SK-N-SH (cell line): ENCODE measurements at regions not wholly inside any gene's neighbourhood (a gene's known extent, or its start where the extent isn't known, plus 50 kb on each side); places are given as distances from the start of the nearest gene placed in this dataset.

Source experiments
- CTCF ChIA-PET: fragments of 300-600, 350-600 bp; formaldehyde crosslinking; extraction: SDS; loops from one replicate; lab custom pipeline; 2021; lab: Yijun Ruan, JAX
- POLR2A ChIA-PET: fragments of 350-600 bp; sonication (Branson Sonifier 250); formaldehyde crosslinking; extraction: SDS; loops from one replicate; lab custom pipeline; 2020; ENCODE audit warnings: antibody characterized with exemption, inconsistent platforms; lab: Yijun Ruan, JAX
- DNase-seq: peaks from one replicate; pipeline ENCODE4 v3.0.0; 2012
- H2AFZ ChIP-seq: fragments of 200-600 bp; sonication (generic); 2 replicates; pipeline ENCODE4 v1.8.1; 2016; ENCODE audit warnings: antibody characterized with exemption, mild to moderate bottlenecking, low read depth
- H3F3A ChIP-seq: fragments of 200-600 bp; sonication (generic); replicated peaks from 2 replicates; pipeline ENCODE3; 2016; ENCODE audit warnings: antibody characterized with exemption, mild to moderate bottlenecking; ENCODE audit not compliant: insufficient read depth
- H3K27ac ChIP-seq, 2 experiments: fragments of 200-500 bp in 1 of 2; fragments of 200-600 bp in 1 of 2; sonication (Bioruptor generic) in 1 of 2; sonication (generic), shearing (Covaris generic) in 1 of 2; 2 replicates each; pipeline versions ENCODE4 v1.5.1 to v1.6.1; 2014 to 2016; ENCODE audit warnings: low read depth in 2 of 2, inconsistent platforms in 1 of 2, low read length in 1 of 2, mild to moderate bottlenecking in 1 of 2, mixed read lengths in 1 of 2
- H3K27me3 ChIP-seq: fragments of 200-600 bp; sonication (generic), shearing (Covaris generic); 2 replicates; pipeline ENCODE4 v1.6.1; 2016; ENCODE audit warnings: mixed run types; ENCODE audit not compliant: insufficient read depth
- H3K36me3 ChIP-seq, 2 experiments: fragments of 200-500 bp in 1 of 2; fragments of 200-600 bp in 1 of 2; sonication (Bioruptor generic) in 1 of 2; sonication (generic) in 1 of 2; replicated peaks in 1 of 2; 2 replicates each; pipeline versions ENCODE3 to v1.5.1; 2014 to 2016; ENCODE audit warnings: low read length in 1 of 2, mild to moderate bottlenecking in 1 of 2; ENCODE audit not compliant: insufficient read depth in 2 of 2, control insufficient read depth in 1 of 2
- H3K4me1 ChIP-seq, 2 experiments: fragments of 200-500 bp in 1 of 2; fragments of 200-600 bp in 1 of 2; sonication (Bioruptor generic) in 1 of 2; sonication (generic), shearing (Covaris generic) in 1 of 2; 2 replicates each; pipeline versions ENCODE4 v1.5.1 to v1.6.1; 2014 to 2016; ENCODE audit warnings: low read depth in 1 of 2, low read length in 1 of 2, mixed run types in 1 of 2; ENCODE audit not compliant: insufficient read depth in 2 of 2, control insufficient read depth in 1 of 2
- H3K4me2 ChIP-seq: fragments of 200-600 bp; sonication (generic), shearing (Covaris generic); 2 replicates; pipeline ENCODE4 v1.6.1; 2017; ENCODE audit warnings: mixed run types
- H3K4me3 ChIP-seq, 2 experiments: fragments of 200-500 bp in 1 of 2; fragments of 200-600 bp in 1 of 2; sonication (Bioruptor generic) in 1 of 2; sonication (generic), shearing (Covaris generic) in 1 of 2; 2 replicates each; pipeline versions ENCODE4 v1.5.1 to v1.8.1; 2014 to 2016; ENCODE audit warnings: low read depth in 2 of 2, inconsistent platforms in 1 of 2, low read length in 1 of 2, mild to moderate bottlenecking in 1 of 2, mixed read lengths in 1 of 2, moderate library complexity in 1 of 2
- H3K79me2 ChIP-seq: fragments of 200-600 bp; sonication (generic); 2 replicates; pipeline ENCODE4 v1.8.1; 2017; ENCODE audit warnings: mild to moderate bottlenecking; ENCODE audit not compliant: insufficient read depth
- H3K9ac ChIP-seq: fragments of 200-600 bp; sonication (generic); 2 replicates; pipeline ENCODE4 v1.6.1; 2017; ENCODE audit warnings: mixed run types
- H3K9me2 ChIP-seq: fragments of 200-600 bp; sonication (generic); 2 replicates; pipeline ENCODE4 v1.6.1; 2017; ENCODE audit warnings: mixed run types
- H3K9me3 ChIP-seq: fragments of 200-600 bp; sonication (generic); 2 replicates; pipeline ENCODE4 v1.6.1; 2017; ENCODE audit warnings: mixed run types, mild to moderate bottlenecking, moderate library complexity
- H4K20me1 ChIP-seq: fragments of 200-600 bp; sonication (generic); 2 replicates; pipeline ENCODE4 v1.6.1; 2017; ENCODE audit warnings: mild to moderate bottlenecking, mixed run types; ENCODE audit not compliant: insufficient read depth
- ELF1 ChIP-seq: IDR thresholded peaks from 2 replicates; pipeline ENCODE4 v1.4.0; 2012
- FOXM1 ChIP-seq: IDR thresholded peaks from 2 replicates; pipeline ENCODE4 v1.4.0; 2012; ENCODE audit warnings: low read depth, mild to moderate bottlenecking
- GABPA ChIP-seq: IDR thresholded peaks from 2 replicates; pipeline ENCODE4 v1.4.0; 2012; ENCODE audit warnings: low read depth, mild to moderate bottlenecking
- MAX ChIP-seq: IDR thresholded peaks from 2 replicates; pipeline ENCODE4 v1.4.0; 2012; ENCODE audit warnings: low read depth
- NRF1 ChIP-seq: IDR thresholded peaks from 2 replicates; pipeline ENCODE4 v1.6.1; 2012; ENCODE audit warnings: low read depth, mild to moderate bottlenecking, low read length
- RXRA ChIP-seq: IDR thresholded peaks from 2 replicates; pipeline ENCODE4 v1.4.0; 2012; ENCODE audit warnings: low read depth, mild to moderate bottlenecking, borderline replicate concordance
- SIN3A ChIP-seq: IDR thresholded peaks from 2 replicates; pipeline ENCODE4 v1.6.1; 2012; ENCODE audit warnings: low read depth, mild to moderate bottlenecking, low read length, moderate library complexity, borderline replicate concordance
- SMC3 ChIP-seq: IDR thresholded peaks from 2 replicates; pipeline ENCODE4 v1.6.1; 2012; ENCODE audit warnings: low read depth, low read length, improper control_type of control experiment
- TAF1 ChIP-seq: IDR thresholded peaks from 2 replicates; pipeline ENCODE4 v1.6.1; 2012; ENCODE audit warnings: low read depth, mild to moderate bottlenecking, low read length, moderate library complexity, borderline replicate concordance
- YY1 ChIP-seq: IDR thresholded peaks from 2 replicates; pipeline ENCODE4 v1.4.0; 2012; ENCODE audit warnings: low read depth, mild to moderate bottlenecking
- WGBS: methylation state at CpG from one replicate; pipeline ENCODE4 v1.1.6; 2017; ENCODE audit warnings: low lambda C conversion rate; 5-methylcytosine and 5-hydroxymethylcytosine counted together
- TF ChIP-seq, protein P1 (sequence below): fragments of 150-350 bp; IDR thresholded peaks from 2 replicates; pipeline ENCODE4 v1.6.1; 2016; ENCODE audit warnings: mild to moderate bottlenecking, low read depth, low read length
- TF ChIP-seq, protein P2 (sequence below): IDR thresholded peaks from 2 replicates; pipeline ENCODE4 v1.4.0; 2012; ENCODE audit warnings: low read depth, borderline replicate concordance

- Histone ChIP-seq H3K27me3 (no peaks in the 10 kb centered on the region), H3K9me2 (no peaks in the 10 kb centered on the region), H3F3A (no peaks in the 10 kb centered on the region), H3K36me3 (no peaks in the 10 kb centered on the region), H3K27ac (no peak overlapping the region), H3K4me1 (no peaks in the 10 kb centered on the region; a peak in 1 of 4 replicates), H3K9ac (no peak overlapping the region), H3K4me3 (no peak overlapping the region), H3K9me3 (no peaks in the 10 kb centered on the region), H3K79me2 (no peaks in the 10 kb centered on the region), H3K4me2 (no peak overlapping the region), H2AFZ (no peak overlapping the region), H4K20me1 (no peaks in the 10 kb centered on the region)
- TF ChIP-seq FOXM1 (no peak), NRF1 (no peak), SIN3A (no peak), YY1 (no peak)
- ChIA-PET POLR2A (no interaction called here), CTCF (no interaction called here)
- 77% methylated on average over 7 of the region's 8 CpGs for WGBS
- DNase-seq, result no peak
These were observed 58.7 kb upstream of the ADORA2B start for GRCh38 chr17:15886221-15886620.

GRCh38 chr17:15886804-15887203 is 58.1 kb upstream of the ADORA2B start:
- Histone ChIP-seq H3K9me3 (no peaks in the 10 kb centered on the region), H3K9ac (no peak overlapping the region), H3K27me3 (no peaks in the 10 kb centered on the region), H3K9me2 (no peaks in the 10 kb centered on the region), H4K20me1 (no peaks in the 10 kb centered on the region), H3K4me1 (no peaks in the 10 kb centered on the region; a peak in 1 of 4 replicates), H3K36me3 (no peaks in the 10 kb centered on the region)
- WGBS, result 100% methylated on average over 2 of the region's 7 CpGs
- TF ChIP-seq RXRA (no peak), ELF1 (no peak), SMC3 (no peak)
- TF ChIP-seq, all 33 proteins: peak for 0
- no peaks in the 10 kb centered on the region for H3F3A ChIP-seq
- H3K4me2 ChIP-seq, result no peak overlapping the region
- no peak overlapping the region for H2AFZ ChIP-seq
- POLR2A ChIA-PET, result no interaction called here
- no peak for DNase-seq
- H3K4me3 ChIP-seq, result no peak overlapping the region
- H3K79me2 ChIP-seq, result no peaks in the 10 kb centered on the region
- CTCF ChIA-PET, result no interaction called here
- no peak overlapping the region for H3K27ac ChIP-seq

- H3K27me3 ChIP-seq, result no peaks in the 10 kb centered on the region
- H3K9me2 ChIP-seq, result no peaks in the 10 kb centered on the region
- H2AFZ ChIP-seq, result no peak overlapping the region
- ChIA-PET POLR2A (no interaction called here), CTCF (no interaction called here)
- no peaks in the 10 kb centered on the region; a peak in 1 of 4 replicates for H3K4me1 ChIP-seq
- H3K9me3 ChIP-seq, result no peaks in the 10 kb centered on the region
- no peaks in the 10 kb centered on the region for H4K20me1 ChIP-seq
- no peaks in the 10 kb centered on the region for H3K36me3 ChIP-seq
- H3K4me3 ChIP-seq, result no peak overlapping the region
- TF ChIP-seq MAX (no peak), TAF1 (no peak), NRF1 (no peak), YY1 (no peak), GABPA (no peak)
- TF ChIP-seq, protein P1, sequence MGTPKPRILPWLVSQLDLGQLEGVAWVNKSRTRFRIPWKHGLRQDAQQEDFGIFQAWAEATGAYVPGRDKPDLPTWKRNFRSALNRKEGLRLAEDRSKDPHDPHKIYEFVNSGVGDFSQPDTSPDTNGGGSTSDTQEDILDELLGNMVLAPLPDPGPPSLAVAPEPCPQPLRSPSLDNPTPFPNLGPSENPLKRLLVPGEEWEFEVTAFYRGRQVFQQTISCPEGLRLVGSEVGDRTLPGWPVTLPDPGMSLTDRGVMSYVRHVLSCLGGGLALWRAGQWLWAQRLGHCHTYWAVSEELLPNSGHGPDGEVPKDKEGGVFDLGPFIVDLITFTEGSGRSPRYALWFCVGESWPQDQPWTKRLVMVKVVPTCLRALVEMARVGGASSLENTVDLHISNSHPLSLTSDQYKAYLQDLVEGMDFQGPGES, result no peak
- TF ChIP-seq, protein P2, sequence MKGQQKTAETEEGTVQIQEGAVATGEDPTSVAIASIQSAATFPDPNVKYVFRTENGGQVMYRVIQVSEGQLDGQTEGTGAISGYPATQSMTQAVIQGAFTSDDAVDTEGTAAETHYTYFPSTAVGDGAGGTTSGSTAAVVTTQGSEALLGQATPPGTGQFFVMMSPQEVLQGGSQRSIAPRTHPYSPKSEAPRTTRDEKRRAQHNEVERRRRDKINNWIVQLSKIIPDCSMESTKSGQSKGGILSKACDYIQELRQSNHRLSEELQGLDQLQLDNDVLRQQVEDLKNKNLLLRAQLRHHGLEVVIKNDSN, result no peak
- no peaks in the 10 kb centered on the region for H3K79me2 ChIP-seq
- WGBS, result 94% methylated on average over 2 of the region's 2 CpGs
- DNase-seq, result no peak
- no peak overlapping the region for H3K27ac ChIP-seq
- no peak overlapping the region for H3K9ac ChIP-seq
- no peaks in the 10 kb centered on the region for H3F3A ChIP-seq
- no peak overlapping the region for H3K4me2 ChIP-seq
These were observed 56.5 kb upstream of the ADORA2B start for GRCh38 chr17:15888436-15888835.
